Loucy (cell line): ENCODE measurements at regions not wholly inside any gene's neighbourhood (a gene's known extent, or its start where the extent isn't known, plus 50 kb on each side); places are given as distances from the start of the nearest gene placed in this dataset.

Source experiments
- CTCF ChIP-seq: fragments of 200-600 bp; sonication (generic); conservative IDR thresholded peaks from 2 replicates; pipeline ENCODE4 v1.5.1; 2014; ENCODE audit warnings: mild to moderate bottlenecking, antibody characterized with exemption, low read length
- EZH2phosphoT487 ChIP-seq: fragments of 200-600 bp; IDR thresholded peaks from 2 replicates; pipeline ENCODE4 v1.6.1; 2018; ENCODE audit warnings: antibody characterized with exemption, mild to moderate bottlenecking, moderate library complexity, borderline replicate concordance

GRCh38 chr6:104460738-104461483, 398.8 kb downstream of the HACE1 start:
- TF ChIP-seq EZH2phosphoT487 (no peak), CTCF (no peak)
